Choroid plexus epithelial cell (primary cell): ENCODE measurements at regions not wholly inside any gene's neighbourhood (a gene's known extent, or its start where the extent isn't known, plus 50 kb on each side); places are given as distances from the start of the nearest gene placed in this dataset.

Experiments
- DNase-seq: peaks from one replicate; pipeline ENCODE4 v3.0.0-alpha.2; 2010; ENCODE audit warnings: low read depth
- H3K4me3 ChIP-seq: 2 replicates; pipeline ENCODE4 v1.5.1; 2011; ENCODE audit warnings: low read depth, mild to moderate bottlenecking, control low read depth, low read length, moderate library complexity
- CTCF ChIP-seq: conservative IDR thresholded peaks from 2 replicates; pipeline ENCODE4 v1.5.1; 2011; ENCODE audit warnings: low read depth, mild to moderate bottlenecking, control low read depth, inconsistent platforms, low read length, moderate library complexity

GRCh38 chr11:103541186-103541795, 432.1 kb downstream of the DYNC2H1 start:
- DNase-seq = no peak
- no peak for TF ChIP-seq CTCF
- no peak overlapping the region for H3K4me3 ChIP-seq

DNA sequence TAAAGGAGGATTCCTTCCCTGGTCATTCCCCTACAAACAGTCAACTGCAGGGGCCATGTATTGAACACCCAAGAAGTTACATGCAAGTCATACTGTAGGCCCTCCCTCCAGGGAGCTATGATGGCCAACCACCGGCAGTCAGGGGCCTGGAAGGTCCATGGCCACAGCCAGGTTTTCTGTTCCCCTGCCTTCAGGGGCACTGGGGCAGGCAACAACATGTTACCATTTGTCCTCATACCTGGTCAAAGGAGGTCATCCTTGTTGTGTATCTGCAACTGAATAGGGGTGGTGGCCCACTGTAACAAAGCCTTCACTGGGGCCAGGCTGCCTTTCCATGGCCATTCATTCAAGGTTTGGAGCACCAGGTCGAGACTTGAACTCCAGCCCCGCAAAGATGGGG, 433.6 kb downstream of the DYNC2H1 start:
- no peak for TF ChIP-seq CTCF
- no peak for DNase-seq
- no peak overlapping the region for H3K4me3 ChIP-seq

- no peak for TF ChIP-seq CTCF
- no peak overlapping the region for H3K4me3 ChIP-seq
- no peak for DNase-seq
Observed at GRCh38 chr11:103543456-103543855, 434.2 kb downstream of the DYNC2H1 start.

DNA sequence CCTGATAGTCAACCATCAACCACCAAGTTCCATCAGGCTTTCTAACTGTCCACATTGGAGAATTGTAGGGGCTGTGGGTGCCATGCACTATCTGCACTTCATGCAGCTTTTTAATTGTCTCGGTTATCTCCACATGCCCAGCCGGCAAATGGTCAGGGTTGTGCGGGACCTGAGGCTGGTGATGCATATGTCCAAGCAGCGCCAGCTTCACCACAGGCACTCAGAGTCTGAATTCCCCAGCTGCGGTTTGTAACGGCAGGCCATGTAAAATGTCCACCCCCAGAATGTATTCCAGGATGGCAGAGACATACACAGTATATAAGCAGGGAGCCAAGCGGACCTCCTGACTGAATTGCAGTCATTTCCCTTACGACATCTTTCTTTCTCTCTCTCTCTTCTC, 435.6 kb downstream of the DYNC2H1 start:
- DNase-seq = no peak
- no peak overlapping the region for H3K4me3 ChIP-seq
- no peak for TF ChIP-seq CTCF

- no peak for DNase-seq
- TF ChIP-seq CTCF = no peak
- no peak overlapping the region for H3K4me3 ChIP-seq
Observed at GRCh38 chr11:103545551-103545950, 436.3 kb downstream of the DYNC2H1 start.

DNA sequence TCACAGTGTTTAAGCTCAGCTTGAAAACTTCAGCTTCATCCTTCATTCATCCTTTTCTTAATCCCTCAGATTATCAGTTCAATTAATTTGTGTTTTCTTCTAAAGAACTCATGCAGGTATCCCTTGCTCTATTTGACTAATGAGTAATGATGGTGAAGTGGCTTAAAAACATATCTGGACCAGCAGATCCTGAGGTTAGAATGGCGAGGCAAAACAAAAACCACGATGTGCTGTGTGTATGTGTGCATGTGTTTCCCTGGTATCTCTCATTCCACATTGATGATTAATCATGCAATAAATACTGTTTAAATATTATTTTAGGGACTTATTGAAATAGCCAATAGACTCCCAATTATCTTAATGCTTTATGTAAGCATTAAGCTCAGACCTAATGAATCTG, 437.0 kb downstream of the DYNC2H1 start:
- no peak overlapping the region for H3K4me3 ChIP-seq
- peak; percentile 71 for DNase-seq
- TF ChIP-seq CTCF = no peak

DNA sequence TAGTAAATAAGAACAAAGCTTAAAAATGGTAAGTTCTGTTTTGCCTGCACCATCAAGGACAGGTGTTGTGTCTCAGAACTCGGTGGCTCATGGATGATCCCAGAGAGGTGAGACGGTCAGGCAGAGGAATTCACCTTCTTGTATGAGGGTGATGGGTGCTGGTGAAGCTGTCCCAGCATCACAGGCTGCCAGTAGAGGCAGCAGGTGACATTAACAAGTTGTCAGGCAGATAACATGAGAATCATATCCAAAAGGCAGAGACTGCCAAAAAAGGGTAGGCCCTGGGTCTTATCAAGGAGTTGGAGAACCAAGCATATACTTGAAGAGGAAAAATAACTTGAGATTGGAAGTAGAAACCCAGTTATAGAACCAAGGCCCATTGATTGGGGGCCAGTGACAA, 437.8 kb downstream of the DYNC2H1 start:
- TF ChIP-seq CTCF = no peak
- DNase-seq = no peak
- no peak overlapping the region for H3K4me3 ChIP-seq
